SK-N-SH (cell line): ENCODE measurements at regions not wholly inside any gene's neighbourhood (a gene's known extent, or its start where the extent isn't known, plus 50 kb on each side); places are given as distances from the start of the nearest gene placed in this dataset.

ENCODE experiments used
- CTCF ChIA-PET: fragments of 300-600, 350-600 bp; formaldehyde crosslinking; extraction: SDS; loops from one replicate; lab custom pipeline; 2021; lab: Yijun Ruan, JAX
- POLR2A ChIA-PET: fragments of 350-600 bp; sonication (Branson Sonifier 250); formaldehyde crosslinking; extraction: SDS; loops from one replicate; lab custom pipeline; 2020; ENCODE audit warnings: antibody characterized with exemption, inconsistent platforms; lab: Yijun Ruan, JAX
- DNase-seq: peaks from one replicate; pipeline ENCODE4 v3.0.0; 2012
- H2AFZ ChIP-seq: fragments of 200-600 bp; sonication (generic); 2 replicates; pipeline ENCODE4 v1.8.1; 2016; ENCODE audit warnings: antibody characterized with exemption, mild to moderate bottlenecking, low read depth
- H3F3A ChIP-seq: fragments of 200-600 bp; sonication (generic); replicated peaks from 2 replicates; pipeline ENCODE3; 2016; ENCODE audit warnings: antibody characterized with exemption, mild to moderate bottlenecking; ENCODE audit not compliant: insufficient read depth
- H3K27ac ChIP-seq, 2 experiments: fragments of 200-500 bp in 1 of 2; fragments of 200-600 bp in 1 of 2; sonication (Bioruptor generic) in 1 of 2; sonication (generic), shearing (Covaris generic) in 1 of 2; 2 replicates each; pipeline versions ENCODE4 v1.5.1 to v1.6.1; 2014 to 2016; ENCODE audit warnings: low read depth in 2 of 2, inconsistent platforms in 1 of 2, low read length in 1 of 2, mild to moderate bottlenecking in 1 of 2, mixed read lengths in 1 of 2
- H3K27me3 ChIP-seq: fragments of 200-600 bp; sonication (generic), shearing (Covaris generic); 2 replicates; pipeline ENCODE4 v1.6.1; 2016; ENCODE audit warnings: mixed run types; ENCODE audit not compliant: insufficient read depth
- H3K36me3 ChIP-seq, 2 experiments: fragments of 200-500 bp in 1 of 2; fragments of 200-600 bp in 1 of 2; sonication (Bioruptor generic) in 1 of 2; sonication (generic) in 1 of 2; replicated peaks in 1 of 2; 2 replicates each; pipeline versions ENCODE3 to v1.5.1; 2014 to 2016; ENCODE audit warnings: low read length in 1 of 2, mild to moderate bottlenecking in 1 of 2; ENCODE audit not compliant: insufficient read depth in 2 of 2, control insufficient read depth in 1 of 2
- H3K4me1 ChIP-seq, 2 experiments: fragments of 200-500 bp in 1 of 2; fragments of 200-600 bp in 1 of 2; sonication (Bioruptor generic) in 1 of 2; sonication (generic), shearing (Covaris generic) in 1 of 2; 2 replicates each; pipeline versions ENCODE4 v1.5.1 to v1.6.1; 2014 to 2016; ENCODE audit warnings: low read depth in 1 of 2, low read length in 1 of 2, mixed run types in 1 of 2; ENCODE audit not compliant: insufficient read depth in 2 of 2, control insufficient read depth in 1 of 2
- H3K4me2 ChIP-seq: fragments of 200-600 bp; sonication (generic), shearing (Covaris generic); 2 replicates; pipeline ENCODE4 v1.6.1; 2017; ENCODE audit warnings: mixed run types
- H3K4me3 ChIP-seq, 2 experiments: fragments of 200-500 bp in 1 of 2; fragments of 200-600 bp in 1 of 2; sonication (Bioruptor generic) in 1 of 2; sonication (generic), shearing (Covaris generic) in 1 of 2; 2 replicates each; pipeline versions ENCODE4 v1.5.1 to v1.8.1; 2014 to 2016; ENCODE audit warnings: low read depth in 2 of 2, inconsistent platforms in 1 of 2, low read length in 1 of 2, mild to moderate bottlenecking in 1 of 2, mixed read lengths in 1 of 2, moderate library complexity in 1 of 2
- H3K79me2 ChIP-seq: fragments of 200-600 bp; sonication (generic); 2 replicates; pipeline ENCODE4 v1.8.1; 2017; ENCODE audit warnings: mild to moderate bottlenecking; ENCODE audit not compliant: insufficient read depth
- H3K9ac ChIP-seq: fragments of 200-600 bp; sonication (generic); 2 replicates; pipeline ENCODE4 v1.6.1; 2017; ENCODE audit warnings: mixed run types
- H3K9me2 ChIP-seq: fragments of 200-600 bp; sonication (generic); 2 replicates; pipeline ENCODE4 v1.6.1; 2017; ENCODE audit warnings: mixed run types
- H3K9me3 ChIP-seq: fragments of 200-600 bp; sonication (generic); 2 replicates; pipeline ENCODE4 v1.6.1; 2017; ENCODE audit warnings: mixed run types, mild to moderate bottlenecking, moderate library complexity
- H4K20me1 ChIP-seq: fragments of 200-600 bp; sonication (generic); 2 replicates; pipeline ENCODE4 v1.6.1; 2017; ENCODE audit warnings: mild to moderate bottlenecking, mixed run types; ENCODE audit not compliant: insufficient read depth
- EP300 ChIP-seq, 2 experiments: IDR thresholded peaks; 2 replicates each; pipeline versions ENCODE4 v1.4.0 to v1.6.1; 2012; ENCODE audit warnings: borderline replicate concordance in 1 of 2, low read depth in 1 of 2, low read length in 1 of 2
- FOSL2 ChIP-seq: IDR thresholded peaks from 2 replicates; pipeline ENCODE4 v1.4.0; 2012; ENCODE audit warnings: low read depth, mild to moderate bottlenecking, moderate library complexity, borderline replicate concordance
- FOXM1 ChIP-seq: IDR thresholded peaks from 2 replicates; pipeline ENCODE4 v1.4.0; 2012; ENCODE audit warnings: low read depth, mild to moderate bottlenecking
- GABPA ChIP-seq: IDR thresholded peaks from 2 replicates; pipeline ENCODE4 v1.4.0; 2012; ENCODE audit warnings: low read depth, mild to moderate bottlenecking
- IRF3 ChIP-seq: fragments of 150-350 bp; IDR thresholded peaks from 2 replicates; pipeline ENCODE4 v1.6.1; 2016; ENCODE audit warnings: mild to moderate bottlenecking, low read depth, low read length
- MAX ChIP-seq: IDR thresholded peaks from 2 replicates; pipeline ENCODE4 v1.4.0; 2012; ENCODE audit warnings: low read depth
- MEF2A ChIP-seq: IDR thresholded peaks from 2 replicates; pipeline ENCODE4 v1.4.0; 2012; ENCODE audit warnings: low read depth, borderline replicate concordance
- MXI1 ChIP-seq: IDR thresholded peaks from 2 replicates; pipeline ENCODE4 v1.6.1; 2012; ENCODE audit warnings: mild to moderate bottlenecking, low read depth, low read length, improper control_type of control experiment
- NFIC ChIP-seq: IDR thresholded peaks from 2 replicates; pipeline ENCODE4 v1.4.0; 2012; ENCODE audit warnings: borderline replicate concordance
- PBX3 ChIP-seq: IDR thresholded peaks from 2 replicates; pipeline ENCODE4; 2012
- POLR2AphosphoS5 ChIP-seq: IDR thresholded peaks from 2 replicates; pipeline ENCODE4 v1.6.1; 2012; ENCODE audit warnings: low read depth, low read length
- RAD21 ChIP-seq: IDR thresholded peaks from 2 replicates; pipeline ENCODE4 v1.6.1; 2012; ENCODE audit warnings: mild to moderate bottlenecking, low read length
- RFX5 ChIP-seq: IDR thresholded peaks from 2 replicates; pipeline ENCODE4 v1.6.1; 2012; ENCODE audit warnings: mild to moderate bottlenecking, improper control_type of control experiment, low read length
- SIN3A ChIP-seq: IDR thresholded peaks from 2 replicates; pipeline ENCODE4 v1.6.1; 2012; ENCODE audit warnings: low read depth, mild to moderate bottlenecking, low read length, moderate library complexity, borderline replicate concordance
- TAF1 ChIP-seq: IDR thresholded peaks from 2 replicates; pipeline ENCODE4 v1.6.1; 2012; ENCODE audit warnings: low read depth, mild to moderate bottlenecking, low read length, moderate library complexity, borderline replicate concordance
- TCF12 ChIP-seq: IDR thresholded peaks from 2 replicates; pipeline ENCODE4 v1.4.0; 2012
- TEAD4 ChIP-seq: IDR thresholded peaks from 2 replicates; pipeline ENCODE4 v1.4.0; 2012; ENCODE audit warnings: mild to moderate bottlenecking, borderline replicate concordance; ENCODE audit not compliant: insufficient read depth
- ZBTB33 ChIP-seq: IDR thresholded peaks from 2 replicates; pipeline ENCODE4 v1.4.0; 2012; ENCODE audit warnings: low read depth, borderline replicate concordance
- WGBS: methylation state at CpG from one replicate; pipeline ENCODE4 v1.1.6; 2017; ENCODE audit warnings: low lambda C conversion rate; 5-methylcytosine and 5-hydroxymethylcytosine counted together

GRCh38 chr6:4487538-4487937 lies 288.7 kb upstream of the CDYL start:
- Histone ChIP-seq H3K4me3 (no peak overlapping the region), H2AFZ (no peak overlapping the region), H3K36me3 (no peaks in the 10 kb centered on the region), H3K27me3 (no peaks in the 10 kb centered on the region; the same call in 1 of the 2 replicates), H3K9me2 (no peaks in the 10 kb centered on the region), H3K4me2 (no peak overlapping the region), H3K27ac (no peak overlapping the region), H3K79me2 (no peaks in the 10 kb centered on the region), H3K9me3 (no peaks in the 10 kb centered on the region), H3F3A (no peaks in the 10 kb centered on the region), H3K4me1 (no peaks in the 10 kb centered on the region), H3K9ac (no peak overlapping the region), H4K20me1 (no peaks in the 10 kb centered on the region)
- TF ChIP-seq POLR2AphosphoS5, result no peak
- no peak for TF ChIP-seq EP300 (IDR thresholded peaks at IDR 0.05; ENCODE audit: borderline replicate concordance in 1 of 2, low read depth in 1 of 2, low read length in 1 of 2)
- no peak for TF ChIP-seq MEF2A
- TF ChIP-seq PBX3, result no peak
- TF ChIP-seq SIN3A, result no peak
- no peak for TF ChIP-seq TAF1
- no peak for TF ChIP-seq NFIC
- no peak for TF ChIP-seq GABPA
- no peak for TF ChIP-seq TEAD4
- no peak for TF ChIP-seq RAD21
- no peak for TF ChIP-seq IRF3
- no peak for TF ChIP-seq FOXM1
- no peak for TF ChIP-seq MAX
- TF ChIP-seq FOSL2, result no peak
- no peak for TF ChIP-seq TCF12
- no peak for TF ChIP-seq RFX5
- TF ChIP-seq ZBTB33, result no peak
- no peak for TF ChIP-seq MXI1
- POLR2A ChIA-PET, result no interaction called here
- CTCF ChIA-PET, result interaction anchor here (1.3 kb wide), 1 partner anchor 9 kb away, joined by 3 read pairs; no protein-coding TSS in a partner anchor
- no peak for DNase-seq
- WGBS, result 26% methylated on average over 2 of the region's 2 CpGs
